SKM-1 treated with dmso at 0.1 percent for 144 hours (cell line): ENCODE measurements at regions not wholly inside any gene's neighbourhood (a gene's known extent, or its start where the extent isn't known, plus 50 kb on each side); places are given as distances from the start of the nearest gene placed in this dataset.

Source experiments
- DNase-seq: peaks from one replicate; lab custom pipeline; 2025; ENCODE audit not compliant: unreplicated experiment; lab: John Stamatoyannopoulos, UW

DNA sequence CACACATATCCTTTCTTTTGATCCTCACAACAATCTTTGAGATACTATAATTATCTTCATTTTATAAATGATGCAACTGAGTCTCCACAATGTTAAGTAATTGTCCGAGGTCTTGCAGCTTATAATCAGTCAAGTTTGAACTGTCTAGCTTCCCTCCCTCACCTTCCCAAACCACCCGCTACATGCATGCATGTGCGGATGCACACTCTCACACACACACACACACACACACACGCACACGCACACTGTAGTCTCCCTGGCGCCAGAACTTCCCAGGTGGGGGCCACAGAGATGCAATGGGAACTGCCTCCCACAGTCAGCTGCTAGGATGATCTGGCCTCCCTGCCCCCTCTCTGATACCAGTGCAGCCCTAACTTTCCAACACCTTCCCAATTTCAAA, 501.3 kb downstream of the BUD13 start:
- DNase-seq: no peak

DNA sequence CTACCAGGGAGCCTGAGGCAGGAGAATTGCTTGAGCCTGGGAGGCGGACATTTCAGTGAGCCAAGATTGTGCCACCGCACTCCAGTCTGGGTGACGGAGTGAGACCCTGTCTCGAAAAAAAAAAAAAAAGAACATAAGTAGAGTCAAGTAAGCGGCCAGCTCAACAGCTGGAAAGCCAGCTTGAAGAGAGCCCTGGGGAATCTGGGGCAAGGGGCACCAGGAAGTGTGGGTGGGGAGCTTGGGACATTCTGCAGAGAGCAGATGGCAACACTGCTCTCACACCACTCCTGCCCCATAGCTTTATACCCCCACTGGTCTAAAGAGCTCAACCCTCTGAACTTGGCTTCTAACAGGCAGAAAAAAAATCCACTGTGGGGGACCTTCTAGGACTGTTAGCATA, 505.6 kb downstream of the BUD13 start:
- no peak for DNase-seq

DNA sequence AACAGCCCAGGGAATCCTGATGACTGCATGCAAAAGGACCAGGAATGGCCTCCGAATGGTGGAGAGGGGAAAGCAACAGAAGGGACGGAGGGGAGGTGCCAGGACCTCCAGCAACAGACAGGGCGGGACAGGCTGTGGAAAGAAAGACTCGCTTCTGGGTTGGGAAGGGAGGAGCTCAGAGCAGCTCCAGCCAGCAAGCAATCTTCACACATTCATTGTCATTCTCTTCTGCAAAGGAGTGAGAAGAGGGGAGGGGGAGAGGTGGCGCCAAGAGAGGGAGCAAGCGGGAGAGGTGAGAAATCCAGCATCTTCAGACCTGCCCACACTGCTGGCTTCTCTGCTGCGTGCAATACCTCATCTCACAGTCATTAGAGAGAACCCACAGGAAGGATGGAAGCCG, 509.0 kb downstream of the BUD13 start:
- no peak for DNase-seq

DNA sequence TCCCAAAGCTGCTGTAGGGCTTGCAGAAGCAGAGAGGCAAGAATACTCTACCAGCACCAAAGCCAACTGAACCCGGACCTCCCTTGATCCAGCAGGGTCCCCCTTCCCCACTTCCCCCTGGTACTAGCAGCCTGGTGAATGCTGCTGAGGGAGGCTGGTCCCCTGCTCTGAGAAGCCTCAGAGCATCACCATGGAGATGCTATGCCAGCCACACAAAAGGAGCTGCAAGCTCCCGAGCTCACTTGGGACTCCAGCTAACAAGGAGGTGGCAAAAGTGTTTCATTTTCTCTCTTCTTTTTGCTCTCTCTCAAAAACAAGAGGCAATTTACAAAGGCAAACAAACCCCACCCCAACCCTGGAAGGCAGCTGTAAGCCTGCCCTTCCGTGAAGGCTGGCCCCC, 509.8 kb downstream of the BUD13 start:
- no peak for DNase-seq

GRCh38 chr11:116262370-116262769, 510.4 kb downstream of the BUD13 start:
- no peak for DNase-seq

DNA sequence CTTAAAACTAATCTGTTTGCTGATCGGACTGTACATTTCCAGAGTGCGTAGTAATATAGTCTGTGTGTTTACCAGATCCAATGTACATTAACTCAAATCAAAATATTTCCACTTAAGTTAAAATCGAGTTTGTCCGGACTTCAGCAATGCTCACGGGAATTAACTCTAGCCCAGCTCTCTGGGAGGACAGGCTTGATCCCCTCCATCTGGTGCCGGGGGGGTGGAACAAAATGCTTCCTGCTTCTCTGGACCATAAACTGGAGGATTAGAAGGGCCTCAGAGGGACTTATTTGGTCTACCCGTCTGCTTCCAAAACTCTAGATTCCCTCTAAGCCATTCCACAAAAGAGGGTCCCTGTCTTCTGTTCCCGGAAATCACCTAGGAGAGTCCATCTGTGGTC, 511.2 kb downstream of the BUD13 start:
- no peak for DNase-seq

DNA sequence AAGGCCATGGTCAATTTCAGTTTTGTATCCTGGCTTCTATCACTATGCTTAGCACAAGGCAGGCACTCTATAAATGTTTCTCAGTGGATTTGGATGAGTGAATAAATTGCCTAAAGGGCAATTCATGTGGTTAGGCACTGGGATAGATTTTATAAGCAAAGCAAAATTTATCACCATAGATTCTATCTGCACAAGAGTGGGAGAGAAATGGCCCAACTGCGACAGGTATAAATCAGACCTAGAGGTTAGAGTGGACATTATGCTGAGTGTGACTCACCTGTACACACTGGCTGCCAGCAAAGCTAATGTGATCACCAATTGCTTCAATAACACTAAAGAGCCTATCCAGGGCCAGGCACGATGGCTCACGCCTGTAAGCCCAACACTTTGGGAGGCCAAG, 514.0 kb downstream of the BUD13 start:
- no peak for DNase-seq

DNA sequence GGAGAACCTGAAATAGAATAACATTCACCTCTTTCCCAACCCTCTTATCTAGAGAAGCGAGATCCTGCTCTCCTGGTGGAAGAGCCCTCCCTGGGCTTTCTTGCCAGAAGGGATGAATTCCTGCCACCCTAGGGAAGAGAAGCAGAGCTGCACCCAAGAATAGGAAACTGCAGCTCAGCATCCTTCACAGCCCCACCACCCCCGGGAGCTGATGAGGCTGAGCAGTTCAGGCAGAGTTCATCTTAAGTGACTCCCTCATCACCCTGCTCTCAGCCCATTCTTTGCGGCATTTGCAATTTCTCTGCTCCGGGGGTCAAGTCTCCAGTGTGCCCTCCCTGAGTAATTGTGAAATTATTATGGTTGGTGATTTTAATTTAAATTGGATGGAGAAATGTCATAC, 514.9 kb downstream of the BUD13 start:
- no peak for DNase-seq

GRCh38 chr11:116257092-116257491, 515.7 kb downstream of the BUD13 start:
- no peak for DNase-seq

DNA sequence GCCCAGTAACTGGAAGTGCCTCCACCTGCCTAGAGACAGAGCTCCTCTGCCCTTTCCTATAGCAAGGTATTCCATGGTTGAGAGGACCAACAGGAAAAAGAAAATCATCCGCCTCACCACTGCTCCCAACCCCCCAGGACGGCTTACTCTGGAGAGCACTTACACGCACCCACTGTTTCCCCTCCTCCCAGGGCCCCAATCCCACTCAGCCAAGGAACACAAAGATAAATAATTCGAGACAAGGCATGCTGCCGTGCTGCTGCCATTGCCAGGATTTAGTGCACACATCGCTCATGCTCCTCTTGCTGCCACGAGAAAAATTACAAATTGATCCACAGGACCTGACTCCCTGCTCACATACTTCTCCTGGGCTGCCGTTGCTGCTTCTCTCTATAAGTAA, 516.6 kb downstream of the BUD13 start:
- DNase-seq: no peak

GRCh38 chr11:116255321-116255953, 517.4 kb downstream of the BUD13 start:
- DNase-seq: no peak

DNA sequence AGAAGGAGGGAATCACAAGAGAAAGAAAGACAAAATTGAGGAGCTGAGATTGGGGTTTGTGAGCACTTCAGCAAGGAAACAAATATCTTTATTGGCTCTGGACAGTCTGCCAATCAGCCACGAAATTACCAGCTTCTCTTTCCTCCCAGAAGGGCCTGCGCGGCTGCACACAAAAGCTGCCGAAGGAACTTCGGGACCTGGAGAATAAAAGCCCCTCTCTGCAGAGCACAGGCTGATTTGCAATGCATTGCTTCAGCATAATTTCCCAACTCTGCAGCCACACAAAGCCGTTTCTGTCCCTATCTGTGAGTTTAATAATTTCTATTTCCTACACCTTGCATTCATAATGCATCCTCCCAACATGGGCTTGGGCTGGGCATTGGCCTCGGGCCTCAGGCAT, 522.6 kb downstream of the BUD13 start:
- no peak for DNase-seq

DNA sequence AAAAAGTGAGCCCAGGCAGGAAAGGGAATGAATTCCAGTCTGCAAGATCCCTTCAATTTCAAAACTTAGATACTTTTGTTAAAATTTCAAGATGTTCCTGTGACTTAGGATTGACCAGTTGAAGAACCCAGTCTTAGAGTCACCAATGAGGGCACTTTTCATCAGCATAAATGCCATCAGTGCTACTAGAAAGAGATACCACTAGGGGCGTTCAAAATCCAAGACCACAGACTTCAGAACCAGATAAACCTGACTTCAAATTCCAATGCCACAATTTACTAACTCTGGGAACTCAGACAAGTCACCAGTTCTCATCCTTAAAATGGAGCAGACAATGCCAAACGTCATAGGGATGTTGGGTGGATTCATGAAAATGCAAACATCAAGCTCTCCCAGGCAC, 523.2 kb downstream of the BUD13 start:
- no peak for DNase-seq

DNA sequence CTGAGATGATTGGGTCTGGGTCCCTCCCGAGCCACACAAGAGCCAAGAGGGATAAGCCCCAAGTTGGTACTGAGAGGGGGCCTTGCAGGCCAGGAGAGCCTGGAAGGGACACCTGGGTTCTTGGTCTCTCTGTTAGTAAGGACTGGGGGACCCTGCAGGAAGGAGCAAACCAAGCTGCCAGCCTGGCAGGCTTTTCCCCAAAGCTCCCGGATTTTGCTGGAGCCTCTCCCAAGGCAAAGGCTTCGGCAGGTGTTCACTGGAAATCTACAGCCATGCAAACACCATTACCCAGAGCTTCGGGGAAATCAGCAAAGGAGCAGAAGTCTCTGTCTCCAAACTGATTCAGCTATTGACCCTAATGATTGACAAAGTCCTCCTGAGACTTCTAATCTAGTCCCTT, 527.9 kb downstream of the BUD13 start:
- no peak for DNase-seq

- no peak for DNase-seq
These were observed 528.3 kb downstream of the BUD13 start for GRCh38 chr11:116244439-116244838.

- DNase-seq: no peak
These were observed 528.8 kb downstream of the BUD13 start for GRCh38 chr11:116243991-116244390.

- DNase-seq: no peak
These were observed 530.8 kb downstream of the BUD13 start for GRCh38 chr11:116242006-116242405.

GRCh38 chr11:116240710-116241109, 532.1 kb downstream of the BUD13 start:
- no peak for DNase-seq

DNA sequence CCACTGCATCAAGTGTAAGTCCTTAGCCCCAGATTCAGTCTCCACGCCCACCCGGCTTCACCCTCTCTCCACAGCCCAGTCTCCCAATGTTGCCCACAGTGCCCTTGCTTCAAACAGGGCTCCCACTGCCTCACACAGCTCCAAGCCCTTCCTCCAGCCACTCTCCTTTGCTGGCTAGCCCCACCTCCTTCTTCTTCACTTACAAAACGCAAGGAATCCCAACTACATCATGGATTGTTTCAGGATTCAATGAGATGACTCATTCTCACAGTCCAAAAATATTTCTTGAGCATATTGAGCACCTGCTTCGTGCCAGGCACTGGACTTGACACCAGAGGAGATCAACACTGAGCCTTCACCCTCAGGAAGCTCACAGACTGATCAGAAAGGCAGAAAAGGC, 533.5 kb downstream of the BUD13 start:
- DNase-seq: no peak

GRCh38 chr11:116234989-116235568, 537.7 kb downstream of the BUD13 start:
- DNase-seq: no peak

GRCh38 chr11:116233561-116233960, 539.2 kb downstream of the BUD13 start:
- no peak for DNase-seq

DNA sequence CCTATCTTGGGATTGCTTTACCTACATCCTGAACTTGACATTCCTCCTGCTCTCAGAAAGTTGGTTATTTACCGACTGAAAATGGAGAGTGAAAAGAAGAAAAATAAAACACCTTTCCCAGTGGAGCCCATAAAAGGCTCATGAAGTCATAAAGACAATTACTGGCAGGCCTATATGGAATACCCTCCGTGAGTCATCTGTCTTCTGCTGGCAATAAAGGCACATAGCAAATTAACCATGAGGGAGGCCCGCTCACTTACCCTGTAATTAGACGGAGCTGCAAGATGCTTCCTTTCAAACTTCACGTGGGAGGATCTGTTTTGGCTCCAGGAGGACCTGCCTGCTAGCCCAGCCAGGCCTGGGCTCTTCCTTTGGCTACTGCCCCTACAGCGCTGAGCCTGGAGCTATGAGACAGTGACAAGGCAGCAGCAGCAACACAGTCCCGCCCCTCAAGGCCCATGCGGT, 540.4 kb downstream of the BUD13 start:
- DNase-seq: no peak

DNA sequence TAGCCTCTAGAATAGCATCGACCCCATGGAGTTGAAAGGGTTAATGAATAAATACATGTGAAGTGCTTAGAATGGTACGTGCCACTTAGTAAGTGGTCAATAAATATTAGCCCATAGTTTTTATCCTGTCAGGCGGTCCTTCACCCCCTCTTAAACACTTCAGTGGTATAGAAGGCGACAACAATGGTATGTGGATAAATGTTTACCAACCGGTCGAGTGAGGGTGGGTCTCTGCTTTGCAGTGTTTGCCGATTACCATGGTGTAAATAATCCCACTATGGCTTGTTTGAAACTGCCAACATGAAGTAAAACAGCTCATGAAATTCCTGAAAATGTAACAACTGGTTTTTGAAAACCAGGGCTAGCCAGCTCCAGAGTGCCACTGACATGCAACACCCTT, 541.2 kb downstream of the BUD13 start:
- DNase-seq: no peak
